UCSD-AML1 (cell line): ENCODE measurements at regions not wholly inside any gene's neighbourhood (a gene's known extent, or its start where the extent isn't known, plus 50 kb on each side); places are given as distances from the start of the nearest gene placed in this dataset.
"Not testable (repeated sequence)": the region's sequence is repeated elsewhere in the genome, so short reads cannot be mapped to it uniquely, and the experiment has no call there.

Experiments used
- DNase-seq: peaks from one replicate; lab custom pipeline; 2025; ENCODE audit not compliant: unreplicated experiment; lab: John Stamatoyannopoulos, UW

GRCh38 chr12:60231976-60232907, 636.4 kb downstream of the SLC16A7 start:
- no peak for DNase-seq

- not testable (repeated sequence) for DNase-seq
Observed at GRCh38 chr12:60234611-60235195, 638.9 kb downstream of the SLC16A7 start.

- DNase-seq, result no peak
Observed at GRCh38 chr12:60235261-60235660, 639.4 kb downstream of the SLC16A7 start.

- DNase-seq, result not testable (repeated sequence)
Observed at GRCh38 chr12:60236416-60236815, 640.6 kb downstream of the SLC16A7 start.

GRCh38 chr12:60240891-60241290, 645.1 kb downstream of the SLC16A7 start:
- DNase-seq, result no peak

GRCh38 chr12:60251091-60251490, 655.3 kb downstream of the SLC16A7 start:
- DNase-seq, result no peak

- DNase-seq, result no peak
Observed at GRCh38 chr12:60252359-60253096, 656.7 kb downstream of the SLC16A7 start.

- DNase-seq, result no peak
Observed at GRCh38 chr12:60255044-60255443, 659.2 kb downstream of the SLC16A7 start.

GRCh38 chr12:60257063-60257462, 661.2 kb downstream of the SLC16A7 start:
- DNase-seq, result no peak

GRCh38 chr12:60259225-60259624, 663.4 kb downstream of the SLC16A7 start:
- no peak for DNase-seq

- DNase-seq, result no peak
Observed at GRCh38 chr12:60262378-60262777, 666.5 kb downstream of the SLC16A7 start.

- DNase-seq, result no peak
Observed at GRCh38 chr12:60263161-60263560, 667.3 kb downstream of the SLC16A7 start.

- DNase-seq, result no peak
Observed at GRCh38 chr12:60263836-60264493, 668.1 kb downstream of the SLC16A7 start.

- DNase-seq, result no peak
Observed at GRCh38 chr12:60265741-60266140, 669.9 kb downstream of the SLC16A7 start.

- DNase-seq, result no peak
Observed at GRCh38 chr12:60266381-60266852, 670.6 kb downstream of the SLC16A7 start.

GRCh38 chr12:60269611-60270269, 673.9 kb downstream of the SLC16A7 start:
- no peak for DNase-seq

- DNase-seq, result no peak
Observed at GRCh38 chr12:60271816-60272215, 676.0 kb downstream of the SLC16A7 start.

GRCh38 chr12:60278209-60278608, 682.4 kb downstream of the SLC16A7 start:
- DNase-seq, result no peak

- no peak for DNase-seq
Observed at GRCh38 chr12:60279221-60279620, 683.4 kb downstream of the SLC16A7 start.

GRCh38 chr12:60281522-60281921, 685.7 kb downstream of the SLC16A7 start:
- DNase-seq, result no peak
